ENCODE measurements at regions not wholly inside any gene's neighbourhood (a gene's known extent, or its start where the extent isn't known, plus 50 kb on each side); places are given as distances from the start of the nearest gene placed in this dataset.
"Not testable (repeated sequence)": the region's sequence is repeated elsewhere in the genome, so short reads cannot be mapped to it uniquely, and the experiment has no call there.

DNA sequence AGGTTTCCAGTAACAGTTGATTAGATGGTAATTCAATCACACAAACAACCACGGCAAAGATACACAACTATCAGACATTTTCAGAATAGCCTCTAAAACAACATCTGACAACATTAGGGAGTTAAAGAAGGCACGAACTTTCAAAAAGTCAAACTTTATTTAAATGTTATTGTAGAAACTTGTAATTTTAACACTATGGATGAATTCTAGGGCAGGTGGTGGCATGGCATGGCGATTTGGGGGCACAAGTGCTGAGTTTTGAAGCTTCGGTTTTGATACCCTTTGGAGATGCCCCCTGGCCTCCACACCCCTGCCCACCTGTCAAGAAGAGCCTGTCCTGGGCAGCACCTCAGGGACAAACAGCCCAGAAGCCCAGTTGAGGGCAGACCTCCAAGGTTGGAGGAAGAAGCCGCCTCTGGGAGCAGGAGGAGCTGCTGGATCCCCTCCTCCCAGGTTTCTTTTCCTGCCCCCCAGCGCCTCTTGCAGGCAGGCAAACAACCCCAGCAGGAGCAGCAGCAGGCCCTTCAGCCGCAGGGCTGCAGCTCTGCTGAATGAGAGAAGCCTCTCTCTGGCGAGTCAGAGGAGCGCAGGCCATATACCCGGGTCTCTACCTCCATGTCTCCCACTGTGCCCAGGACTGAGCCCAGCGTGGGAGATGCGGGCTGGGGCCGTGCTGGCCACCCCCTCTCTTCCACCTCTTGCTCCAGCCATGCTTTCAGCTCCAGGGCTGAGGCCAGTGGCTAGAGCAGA is 102.1 kb upstream of the IGLL5 start:
- DNase-seq = no peak

DNA sequence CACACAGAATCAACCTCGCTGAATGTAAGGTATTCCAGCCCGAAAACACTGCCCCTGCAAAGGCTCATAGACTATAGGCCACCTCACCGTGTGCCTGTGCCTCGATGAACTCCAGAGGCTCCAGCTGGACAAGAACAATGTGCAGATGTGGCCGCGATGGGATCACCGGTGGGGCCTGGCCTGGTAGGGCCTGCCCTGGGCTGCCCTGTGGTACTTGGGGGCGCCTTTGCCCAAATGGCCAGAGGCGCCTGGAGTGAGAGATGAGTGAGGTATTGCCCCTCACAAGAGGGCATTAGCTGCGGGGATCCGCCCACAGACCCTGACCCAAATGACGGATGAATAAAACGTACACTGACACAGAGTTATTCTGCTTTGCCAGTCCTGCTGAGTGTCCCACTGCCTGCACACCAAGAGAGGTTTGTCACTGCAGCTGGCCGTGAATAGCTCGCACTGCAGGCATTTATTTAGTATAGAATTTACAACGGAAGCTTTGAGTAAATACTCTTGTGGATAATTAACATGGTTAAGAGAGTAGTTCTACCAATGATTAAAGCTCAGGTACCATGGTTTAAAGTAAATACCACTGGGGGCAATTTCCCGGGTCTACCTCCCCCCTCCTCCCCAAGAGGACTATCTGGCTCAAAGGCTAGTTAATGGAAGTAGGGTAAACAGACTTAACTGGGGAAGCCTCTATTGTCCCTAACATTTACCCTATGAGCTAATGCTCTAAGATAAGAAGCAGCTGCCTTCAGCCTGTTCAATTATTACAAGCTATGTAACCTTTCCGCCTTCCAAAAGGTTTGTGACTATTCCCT is 101.1 kb upstream of the IGLL5 start:
- DNase-seq = no peak

DNA sequence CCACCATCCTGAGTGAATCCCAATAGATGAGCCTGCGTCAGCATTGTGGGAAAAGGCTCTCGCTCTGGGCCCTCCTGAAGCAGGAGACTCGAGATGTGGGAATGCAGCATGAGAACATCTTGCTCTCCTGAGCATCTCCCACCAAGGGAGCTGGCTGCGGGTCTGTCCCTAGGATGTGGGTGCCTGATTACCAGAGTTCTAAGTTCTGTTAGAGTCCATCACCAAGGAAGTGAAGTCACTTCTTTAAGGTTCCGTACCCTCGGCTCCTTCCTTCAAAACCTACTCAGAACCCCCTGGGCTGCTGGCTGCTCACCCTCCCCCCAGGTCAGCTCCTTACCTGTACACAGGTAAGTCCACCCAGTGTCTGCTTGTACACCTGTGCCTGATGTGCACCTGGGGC is 100.5 kb upstream of the IGLL5 start:
- no peak for DNase-seq

DNA sequence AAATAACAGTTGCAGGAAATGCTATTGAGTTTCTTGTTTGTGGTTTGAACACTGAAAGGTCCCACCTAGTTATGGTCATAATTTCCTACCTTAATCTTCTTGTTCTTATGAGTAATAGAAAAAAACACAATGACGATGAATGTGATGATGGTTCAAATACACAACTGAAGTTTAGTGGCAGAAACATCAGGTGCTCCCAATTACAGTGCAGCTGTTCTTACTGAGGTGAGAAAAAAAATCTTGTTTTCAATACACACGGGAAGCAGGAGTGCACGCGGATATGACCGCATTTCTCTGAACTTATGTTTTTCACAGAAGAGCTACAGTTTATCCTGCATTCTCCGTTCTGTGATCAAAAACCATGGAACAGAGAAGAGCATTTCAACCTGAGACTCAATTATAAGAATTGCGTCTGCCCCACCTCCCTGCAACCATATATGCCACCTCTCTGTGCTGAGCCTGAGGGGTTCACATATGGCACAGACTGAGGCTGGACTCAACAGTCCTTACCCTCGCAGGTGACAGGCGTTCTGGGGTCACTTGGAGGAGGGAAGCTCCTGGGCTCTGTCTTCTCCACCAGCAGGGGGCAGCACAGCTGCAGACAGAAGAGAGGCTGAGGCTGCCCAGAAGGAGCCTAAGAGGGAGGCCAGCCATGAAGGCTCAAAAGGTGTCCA is 99.7 kb upstream of the IGLL5 start:
- DNase-seq = no peak

DNA sequence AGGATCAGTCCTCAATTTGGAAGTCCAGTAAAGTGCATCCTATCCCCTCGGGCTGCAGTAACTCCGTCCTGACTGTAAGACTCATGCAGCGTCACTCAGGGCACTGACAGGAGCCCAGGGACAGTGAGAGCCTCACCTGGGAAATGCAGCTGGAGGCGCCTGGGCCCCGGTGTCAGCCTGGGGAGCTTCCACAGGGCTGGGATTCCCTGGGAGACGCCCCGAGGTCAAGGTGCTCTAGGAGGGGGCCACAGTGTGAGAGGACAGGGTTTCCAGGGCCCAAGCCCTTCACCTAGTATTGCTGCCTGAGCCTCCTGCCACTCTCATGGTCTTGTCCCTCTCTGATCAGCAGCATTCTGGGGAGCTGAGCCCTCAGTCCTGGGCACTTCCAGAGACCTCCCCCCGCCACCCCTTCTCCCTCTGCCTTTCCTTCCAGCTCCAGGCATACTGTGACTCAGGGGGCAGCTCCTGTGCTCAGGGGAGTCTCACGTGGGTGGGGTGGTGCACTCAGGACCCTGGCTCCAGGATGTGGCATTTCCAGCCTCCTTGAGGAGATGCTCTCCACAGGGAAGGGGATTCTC is 99.1 kb upstream of the IGLL5 start:
- no peak for DNase-seq

DNA sequence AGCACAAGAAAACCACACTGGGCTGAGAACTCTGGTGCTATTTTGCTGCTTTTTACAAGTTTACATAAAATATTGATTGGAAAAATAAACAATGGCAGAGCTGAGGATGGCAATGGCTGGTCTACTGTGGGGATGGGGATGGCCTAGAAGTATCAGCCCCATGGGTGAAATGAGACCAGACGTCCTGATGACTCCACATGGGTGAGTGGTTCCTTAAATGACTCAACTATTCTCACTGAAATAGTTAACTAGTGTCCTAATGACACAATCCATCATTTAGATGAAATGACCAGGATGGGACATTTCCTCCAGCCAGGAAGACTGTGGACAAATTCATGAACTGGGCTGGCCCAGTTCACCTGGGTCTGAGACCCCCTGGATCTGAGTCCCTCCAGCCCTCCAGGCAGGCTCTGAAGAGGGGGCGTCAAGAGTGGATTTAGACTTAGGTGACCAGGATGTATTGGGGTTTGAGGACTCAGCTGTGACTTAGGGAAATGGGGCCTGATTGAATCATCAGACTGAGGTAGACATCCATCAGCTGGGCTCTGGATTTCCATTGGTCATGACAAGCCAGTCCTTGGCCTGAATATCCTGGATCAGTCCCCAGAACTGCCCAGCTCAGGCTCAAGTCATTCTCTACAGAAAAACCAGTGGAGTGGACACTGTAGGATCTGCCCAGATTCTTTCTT is 98.2 kb upstream of the IGLL5 start:
- DNase-seq = no peak

DNA sequence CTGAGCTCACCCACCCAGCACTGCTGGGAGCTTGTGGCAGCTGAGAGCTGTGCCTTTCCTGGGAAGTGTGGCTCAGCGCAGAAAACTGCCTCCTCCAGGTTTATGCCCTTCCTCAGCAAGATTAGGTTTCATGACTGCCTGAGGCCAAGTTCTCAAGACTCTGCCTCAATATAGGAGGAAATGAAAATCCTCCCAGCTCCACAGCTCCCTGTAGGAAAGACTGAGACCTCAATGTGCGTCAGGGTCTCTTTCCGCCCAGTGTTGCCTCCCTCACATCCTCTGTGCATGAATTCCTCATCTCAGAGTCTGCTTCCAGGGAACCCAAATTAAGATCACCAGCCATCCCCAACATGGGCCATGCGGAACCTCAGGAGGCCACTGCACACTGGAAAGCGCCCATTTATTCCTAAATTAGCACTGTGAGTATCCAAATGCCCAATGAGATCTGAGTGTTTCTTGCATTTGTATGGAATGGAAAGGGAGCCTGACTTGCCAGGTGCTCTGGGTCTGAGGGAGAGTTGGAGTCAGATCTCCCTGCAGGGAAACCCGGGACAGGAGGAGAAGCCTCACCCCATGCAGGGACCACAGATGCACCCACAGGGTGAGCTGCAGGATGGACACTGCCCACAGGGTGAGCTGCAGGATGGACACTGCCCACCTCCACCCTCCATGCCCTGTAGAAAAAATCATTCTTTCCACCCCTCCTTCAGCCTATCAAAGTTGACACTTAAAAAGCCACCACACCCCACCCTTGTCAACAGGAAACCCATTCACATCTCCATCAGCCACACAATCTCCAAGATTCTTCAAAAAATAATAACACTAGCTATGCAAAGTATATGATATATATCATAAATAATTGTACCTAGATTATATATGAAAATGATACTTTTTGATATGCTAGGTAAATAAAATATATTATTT is 97.4 kb upstream of the IGLL5 start:
- no peak for DNase-seq

DNA sequence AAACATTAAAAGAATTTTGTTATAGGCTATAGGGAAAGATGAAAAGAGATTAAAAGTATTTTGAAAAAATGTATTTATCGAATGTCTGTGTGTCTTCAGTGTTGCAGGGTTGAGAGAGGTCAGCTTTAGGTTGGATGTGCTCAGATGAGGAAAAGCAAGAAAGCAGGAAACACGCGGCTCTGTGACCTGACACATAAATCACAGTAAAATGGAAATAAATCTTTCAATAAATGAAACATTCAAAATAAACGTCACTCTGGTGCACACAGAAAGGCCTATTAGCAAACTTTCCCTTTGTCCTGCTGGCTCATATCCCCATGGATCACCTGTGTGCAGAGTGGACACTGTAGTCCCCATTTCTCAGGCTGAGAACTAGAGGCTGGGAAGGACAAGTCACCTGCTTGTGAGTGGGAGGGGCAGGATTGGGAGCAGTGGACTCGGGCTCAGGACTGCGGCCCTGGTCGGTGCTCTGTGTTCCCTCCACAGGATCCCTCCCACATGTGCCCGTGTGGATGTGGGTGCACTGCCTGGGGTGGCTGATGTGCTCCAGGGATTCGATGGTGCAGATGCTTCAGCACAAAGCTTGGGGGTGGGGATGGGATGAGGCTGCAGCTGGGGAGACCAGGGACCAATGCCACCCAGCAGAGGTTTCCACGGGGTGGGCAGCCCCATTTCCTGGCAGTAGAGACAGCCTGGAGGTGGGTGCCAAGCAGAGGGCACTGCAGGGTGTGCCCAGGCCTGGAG is 96.0 kb upstream of the IGLL5 start:
- no peak for DNase-seq

DNA sequence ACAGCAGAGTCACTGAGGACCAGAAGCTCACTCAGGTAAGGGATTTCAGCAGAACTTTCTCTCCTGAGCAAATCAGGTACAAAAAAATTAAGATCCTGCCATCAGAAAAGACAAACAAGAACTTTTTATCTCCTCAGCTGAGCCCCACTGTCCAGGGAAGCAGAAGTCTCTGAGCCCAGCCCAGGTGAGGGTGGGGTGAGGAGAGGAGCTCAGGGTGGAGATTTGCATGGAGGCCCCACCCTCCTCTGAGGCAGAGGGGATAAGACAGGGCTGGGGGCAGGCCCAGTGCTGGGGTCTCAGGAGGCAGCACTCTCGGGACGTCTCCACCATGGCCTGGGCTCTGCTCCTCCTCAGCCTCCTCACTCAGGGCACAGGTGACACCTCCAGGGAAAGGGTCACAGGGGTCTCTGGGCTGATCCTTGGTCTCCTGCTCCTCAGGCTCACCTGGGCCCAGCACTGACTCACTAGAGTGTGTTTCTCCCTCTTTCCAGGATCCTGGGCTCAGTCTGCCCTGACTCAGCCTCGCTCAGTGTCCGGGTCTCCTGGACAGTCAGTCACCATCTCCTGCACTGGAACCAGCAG is 95.3 kb upstream of the IGLL5 start:
- DNase-seq = not testable (repeated sequence)

DNA sequence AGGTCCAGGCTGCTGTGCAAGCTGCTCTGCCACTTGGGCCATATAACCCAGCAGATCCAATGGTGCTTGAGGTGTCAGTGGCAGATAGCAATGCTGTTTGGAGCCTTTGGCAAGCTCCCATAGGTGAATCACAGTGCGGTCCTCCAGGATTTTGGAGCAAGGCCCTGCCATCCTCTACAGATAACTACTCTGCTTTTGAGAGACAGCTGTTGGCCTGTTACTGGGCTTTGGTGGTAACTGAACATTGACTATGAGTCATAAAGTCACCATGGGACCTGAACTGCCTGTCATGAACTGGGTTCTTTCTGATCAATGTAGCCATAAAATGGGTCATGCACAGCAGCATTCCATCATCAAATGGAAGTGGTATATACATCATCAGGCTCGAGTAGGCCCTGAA is 92.0 kb upstream of the IGLL5 start:
- not testable (repeated sequence) for DNase-seq

DNA sequence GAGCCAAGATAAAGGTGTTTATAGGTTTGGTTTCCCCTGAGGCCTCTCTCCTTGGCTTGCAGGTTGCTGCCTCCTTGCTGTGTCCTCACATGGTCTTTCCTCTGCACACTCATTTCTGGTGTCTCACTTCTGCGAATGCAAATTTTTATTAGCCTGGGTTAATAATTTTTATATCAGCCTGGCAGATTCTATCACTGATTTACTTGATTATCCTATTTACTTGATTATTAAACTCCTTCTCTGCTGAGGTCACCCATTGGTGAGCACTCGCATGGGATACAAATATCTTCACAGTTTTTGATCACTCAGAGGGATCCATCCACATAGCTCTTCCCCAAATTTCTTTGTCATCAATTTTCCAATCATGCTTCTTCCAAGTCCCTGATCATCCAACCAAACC is 90.9 kb upstream of the IGLL5 start:
- DNase-seq = no peak

DNA sequence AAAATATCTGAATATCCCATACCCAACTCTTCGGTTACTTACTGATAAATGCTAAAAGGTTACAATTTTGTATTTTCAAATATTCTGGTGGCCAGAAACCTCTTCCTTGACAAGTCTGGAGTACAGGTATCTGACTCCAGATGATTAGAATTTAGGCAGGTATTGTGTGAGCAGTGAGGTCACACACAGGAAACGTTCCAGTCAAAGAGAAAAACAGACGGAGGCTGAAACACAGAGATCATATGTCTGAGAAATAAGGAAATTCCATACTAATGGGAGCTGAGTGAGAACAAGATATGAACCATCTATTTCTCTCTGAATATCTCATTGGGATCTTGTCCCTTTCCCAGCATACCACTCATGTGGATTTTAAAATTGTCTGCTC is 89.4 kb upstream of the IGLL5 start:
- no peak for DNase-seq

DNA sequence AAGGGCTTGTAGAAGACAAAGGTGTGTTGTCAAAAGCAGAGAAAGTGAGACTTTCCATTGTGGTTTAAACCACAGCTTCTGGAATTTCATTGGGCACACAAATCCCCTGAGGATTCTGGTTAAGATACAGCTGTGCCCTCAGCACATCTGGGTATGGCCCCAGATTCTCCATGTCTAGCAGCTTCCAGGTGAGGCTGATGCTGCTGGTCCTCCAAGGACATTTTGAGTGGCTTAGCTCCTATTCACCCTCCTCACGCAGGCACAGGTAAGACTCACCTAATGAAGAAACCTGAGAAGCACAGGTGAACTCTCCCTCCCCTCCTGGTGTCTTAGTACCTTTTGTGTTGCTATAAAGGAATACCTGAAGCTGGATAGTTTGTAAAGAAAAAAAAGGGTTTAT is 88.9 kb upstream of the IGLL5 start:
- DNase-seq = no peak

DNA sequence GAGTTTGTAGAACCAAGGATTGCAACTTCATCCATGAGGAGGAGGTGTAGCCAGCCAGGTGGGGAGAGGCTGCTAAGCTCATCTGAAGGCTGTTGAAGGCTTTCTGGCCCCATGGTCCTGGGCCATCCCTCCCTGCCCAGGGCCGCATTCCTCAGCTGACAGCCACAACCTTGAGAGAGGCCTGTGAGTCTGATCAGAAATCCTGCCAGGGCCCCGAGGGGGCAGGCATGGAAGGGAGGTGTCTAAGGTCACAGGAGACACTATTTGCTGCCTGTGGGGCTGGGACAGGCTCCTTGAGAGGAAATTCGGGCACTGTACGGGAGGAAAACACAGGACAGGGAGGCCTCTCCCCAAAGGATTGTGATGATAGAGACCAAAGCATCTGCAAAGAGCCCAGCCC is 88.1 kb upstream of the IGLL5 start:
- no peak for DNase-seq

DNA sequence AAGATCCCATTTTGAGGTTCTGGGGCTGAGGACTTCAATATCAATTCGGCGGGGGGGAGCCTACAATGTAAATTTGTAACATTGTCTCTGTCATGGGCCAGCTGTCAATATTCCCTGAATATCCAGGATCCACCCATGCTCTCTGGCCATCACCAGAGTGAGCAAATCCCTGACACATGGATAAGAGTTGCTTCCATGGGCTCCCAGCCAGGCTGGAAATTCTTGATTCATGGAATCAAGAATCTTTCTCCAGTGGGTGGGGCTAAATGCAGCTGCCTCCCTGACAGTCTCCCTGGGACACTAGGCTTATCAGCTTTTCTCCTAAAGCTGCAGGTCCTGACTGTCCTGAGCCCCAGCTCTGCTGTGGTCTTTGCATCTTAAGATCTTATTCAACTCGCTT is 86.9 kb upstream of the IGLL5 start:
- DNase-seq = no peak

DNA sequence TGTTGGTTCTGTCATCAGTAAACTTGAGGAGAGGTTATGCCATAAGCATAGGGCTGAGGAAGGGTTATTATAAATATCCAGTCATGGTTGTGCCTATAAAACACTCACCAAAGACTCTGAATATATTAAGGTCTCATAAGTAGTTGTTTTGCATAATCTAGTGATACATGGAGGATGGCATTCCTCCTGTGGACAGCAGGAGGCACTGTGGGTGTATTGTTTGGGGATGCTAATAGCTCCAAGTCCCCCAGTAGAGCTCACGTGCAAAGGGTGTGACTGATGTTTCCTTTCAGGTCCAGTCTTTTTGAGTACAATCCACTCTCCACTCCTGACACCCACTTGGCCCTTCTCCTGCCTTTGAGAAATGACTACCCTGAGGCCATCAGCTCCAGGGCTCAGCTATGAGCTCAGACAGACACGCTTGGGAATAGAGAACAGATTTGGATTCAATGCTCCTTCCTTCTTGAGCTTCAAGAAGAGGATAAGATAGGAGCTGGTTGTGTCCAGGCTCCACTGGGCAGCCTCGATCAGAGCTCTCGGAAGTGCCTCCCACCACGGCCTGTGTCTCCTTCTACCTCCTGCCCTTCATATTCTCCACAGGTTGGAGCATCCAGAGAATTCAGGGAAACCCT is 85.2 kb upstream of the IGLL5 start:
- DNase-seq = no peak

DNA sequence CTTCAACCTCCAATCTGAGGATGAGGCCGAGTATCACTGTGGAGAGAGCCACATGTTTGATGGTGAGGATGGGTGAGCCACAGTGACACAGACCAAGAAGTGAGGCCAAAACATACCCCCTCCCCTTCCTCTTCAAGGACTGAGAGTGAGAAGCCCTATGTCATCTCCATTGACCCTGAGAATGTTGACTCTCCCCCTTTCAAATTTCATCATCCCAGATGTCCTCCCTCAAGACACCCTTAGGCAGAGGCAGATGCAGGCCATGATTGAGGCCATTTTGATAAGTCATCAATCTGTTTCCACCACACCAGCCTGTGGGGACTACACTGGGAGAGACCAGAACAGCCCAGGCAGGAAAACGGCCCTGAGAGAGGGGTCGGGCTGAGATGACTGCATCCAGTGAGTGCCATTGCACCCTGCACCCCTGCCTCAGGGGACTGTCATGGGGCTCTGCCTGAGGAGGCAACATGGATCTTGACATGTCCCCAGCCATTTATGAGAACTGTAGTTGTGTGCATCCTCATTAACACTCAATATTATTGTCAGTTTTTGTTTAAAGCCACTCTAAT is 84.2 kb upstream of the IGLL5 start:
- no peak for DNase-seq

DNA sequence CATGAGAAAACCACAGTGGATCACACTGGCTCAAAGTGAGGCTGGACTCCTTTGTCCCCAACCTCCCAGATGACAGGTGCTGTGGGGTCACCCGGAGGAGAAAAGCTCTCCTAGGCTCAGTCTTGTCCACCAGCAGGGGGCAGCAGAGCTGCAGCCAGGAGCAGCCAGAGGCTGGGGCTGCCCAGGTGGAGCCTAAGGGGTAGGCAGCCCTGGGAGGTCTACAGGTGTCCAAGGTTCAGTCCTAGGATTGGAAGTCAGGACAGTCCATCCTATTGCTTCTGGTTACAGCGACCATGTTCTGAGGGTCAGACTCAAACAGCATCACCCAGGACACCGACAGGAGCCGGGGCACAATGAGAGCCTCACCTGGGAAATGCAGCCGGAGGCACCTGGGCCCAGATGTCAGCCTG is 77.6 kb upstream of the IGLL5 start:
- DNase-seq = no peak

DNA sequence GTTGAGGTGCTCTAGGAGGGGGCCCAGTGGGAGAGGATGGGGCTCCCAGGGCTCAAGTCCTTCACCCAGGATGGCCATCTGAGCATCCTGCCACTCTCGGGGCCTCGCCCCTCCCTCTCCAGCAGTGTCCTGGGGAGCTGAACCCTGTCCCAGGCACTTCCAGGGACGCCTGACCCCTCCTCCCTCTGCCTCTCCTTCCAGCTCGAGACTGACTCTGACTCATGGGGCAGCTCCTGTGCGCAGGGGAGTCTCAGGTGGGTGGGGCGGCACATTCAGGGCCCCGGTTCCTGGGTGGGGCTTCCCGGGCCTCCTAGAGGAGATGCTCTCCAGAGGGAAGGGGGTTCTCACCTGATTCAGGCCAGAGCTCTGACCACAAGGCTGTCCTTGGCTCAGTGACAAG is 77.1 kb upstream of the IGLL5 start:
- no peak for DNase-seq

All from DMS 273 treated with DMSO at 0.1 percent for 48 hours (cell line).